A673 (cell line): ENCODE measurements at regions not wholly inside any gene's neighbourhood (a gene's known extent, or its start where the extent isn't known, plus 50 kb on each side); places are given as distances from the start of the nearest gene placed in this dataset.

Experiments used
- CTCF ChIP-seq: fragments of 300-800, 200-600 bp; sonication (generic); conservative IDR thresholded peaks from 2 replicates; pipeline ENCODE4 v1.5.1; 2017; ENCODE audit warnings: low read depth, mild to moderate bottlenecking, antibody characterized with exemption, low read length, moderate library complexity, mixed read lengths
- EZH2 ChIP-seq: fragments of 200-600 bp; sonication (generic); IDR thresholded peaks from 2 replicates; pipeline ENCODE4 v1.6.1; 2017; ENCODE audit warnings: borderline replicate concordance, low read depth, mild to moderate bottlenecking, mixed read lengths, antibody characterized with exemption, low read length; ENCODE audit not compliant: poor library complexity, severe bottlenecking

- no peak for TF ChIP-seq CTCF
- no peak for TF ChIP-seq EZH2
Measured at GRCh38 chr18:54712758-54713157, 115.5 kb upstream of the RAB27B start.
